Hepatocyte (in vitro differentiated cells): ENCODE measurements at regions not wholly inside any gene's neighbourhood (a gene's known extent, or its start where the extent isn't known, plus 50 kb on each side); places are given as distances from the start of the nearest gene placed in this dataset.

Experiments used
- CTCF ChIP-seq: fragments of 200-600 bp; sonication (generic); IDR thresholded peaks from 2 replicates; pipeline ENCODE4 v1.5.1; 2016; ENCODE audit warnings: antibody characterized with exemption, mild to moderate bottlenecking; ENCODE audit not compliant: poor library complexity
- EZH2 ChIP-seq: fragments of 200-600 bp; sonication (generic); IDR thresholded peaks from 2 replicates; pipeline ENCODE4 v1.6.1; 2016; ENCODE audit warnings: antibody characterized with exemption, mild to moderate bottlenecking, borderline replicate concordance

GRCh38 chr2:15882761-15883497 lies 57.4 kb upstream of the MYCN start:
- TF ChIP-seq CTCF (no peak), EZH2 (no peak)
